ENCODE measurements at regions not wholly inside any gene's neighbourhood (a gene's known extent, or its start where the extent isn't known, plus 50 kb on each side); places are given as distances from the start of the nearest gene placed in this dataset.

DNA sequence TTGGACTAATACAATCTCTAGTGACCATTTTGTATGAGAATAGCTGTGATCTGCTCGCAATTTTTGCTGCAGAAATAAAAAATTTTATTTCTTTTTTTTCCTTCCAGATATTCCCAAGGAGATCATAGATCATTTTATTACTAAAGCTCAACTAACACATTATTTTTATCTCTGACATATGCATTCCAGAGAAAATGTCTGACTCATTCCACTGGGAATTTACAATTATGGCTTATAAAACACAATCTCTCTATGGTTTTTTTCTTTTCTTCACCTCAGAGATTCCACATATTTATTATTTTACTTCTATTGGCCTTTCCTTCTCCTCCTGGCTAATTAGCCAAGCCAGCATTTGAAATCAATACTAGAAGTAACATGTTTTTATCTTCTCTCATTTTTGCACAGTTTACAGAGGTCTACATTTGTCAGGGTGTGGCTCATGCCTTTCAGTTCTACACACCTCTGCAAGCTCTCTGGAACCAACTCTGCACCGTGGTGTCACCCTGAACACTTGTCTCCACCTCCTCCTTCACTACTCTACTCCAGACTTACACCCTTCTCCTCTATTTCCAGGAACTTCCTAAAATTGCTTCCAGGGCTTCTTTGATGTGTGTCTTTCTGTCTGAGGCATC, 59.8 kb upstream of the GPM6A start:
- ATAC-seq (no peak), DNase-seq (ENCODE audit: low spot score in 2 of 2) (no peak)
- H3K36me3 Mint-ChIP-seq: no peaks in the 10 kb centered on the region
- H3K27ac Mint-ChIP-seq: no peak overlapping the region
- H3K9me3 Mint-ChIP-seq: peaks cover 0 to 17% of the 10 kb centered on the region in 2 donors

DNA sequence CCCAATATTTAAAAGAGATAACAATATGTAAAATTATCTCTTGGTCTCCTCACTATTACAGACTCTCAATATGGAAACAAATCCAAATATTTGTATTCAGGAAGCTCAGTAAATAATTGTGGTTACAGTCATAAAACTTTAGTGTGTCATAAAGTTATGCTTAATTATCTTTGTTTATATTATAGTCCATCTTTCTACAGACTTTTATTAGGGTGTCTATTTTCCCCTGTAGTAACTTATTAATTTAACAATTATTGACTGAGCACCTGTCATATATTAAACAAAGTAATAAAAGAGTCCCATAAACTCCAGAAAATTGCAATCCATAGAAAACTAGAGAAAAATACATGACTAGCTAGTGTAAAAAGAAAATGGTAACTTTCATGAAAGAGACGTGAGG, 61.6 kb upstream of the GPM6A start:
- no peaks in the 10 kb centered on the region for H3K36me3 Mint-ChIP-seq
- DNase-seq (ENCODE audit: low spot score in 2 of 2) (no peak), ATAC-seq (no peak)
- H3K27ac Mint-ChIP-seq: no peak overlapping the region
- H3K9me3 Mint-ChIP-seq: peaks cover 9 to 13% of the 10 kb centered on the region in 2 donors

DNA sequence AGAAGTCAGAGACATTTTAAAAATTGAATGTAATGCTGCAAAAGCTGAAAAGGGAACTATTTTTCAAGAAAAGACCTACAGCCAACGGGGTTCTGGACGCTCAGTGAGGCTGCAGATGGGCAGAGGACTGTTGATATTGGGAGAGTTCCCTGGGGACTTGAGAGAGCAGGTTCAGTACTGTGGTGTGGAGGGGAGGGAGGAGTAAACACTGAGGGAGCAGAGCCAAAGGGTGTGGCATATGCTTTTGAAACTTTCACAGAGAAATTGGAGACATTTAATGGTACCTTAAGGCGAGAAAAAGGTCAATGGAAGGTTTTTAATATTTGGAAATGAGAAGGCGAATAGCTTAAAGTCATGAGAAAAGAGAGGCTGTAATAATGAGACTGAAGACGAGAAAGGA, 62.2 kb upstream of the GPM6A start:
- no peak for ATAC-seq
- H3K27ac Mint-ChIP-seq: no peak overlapping the region

DNA sequence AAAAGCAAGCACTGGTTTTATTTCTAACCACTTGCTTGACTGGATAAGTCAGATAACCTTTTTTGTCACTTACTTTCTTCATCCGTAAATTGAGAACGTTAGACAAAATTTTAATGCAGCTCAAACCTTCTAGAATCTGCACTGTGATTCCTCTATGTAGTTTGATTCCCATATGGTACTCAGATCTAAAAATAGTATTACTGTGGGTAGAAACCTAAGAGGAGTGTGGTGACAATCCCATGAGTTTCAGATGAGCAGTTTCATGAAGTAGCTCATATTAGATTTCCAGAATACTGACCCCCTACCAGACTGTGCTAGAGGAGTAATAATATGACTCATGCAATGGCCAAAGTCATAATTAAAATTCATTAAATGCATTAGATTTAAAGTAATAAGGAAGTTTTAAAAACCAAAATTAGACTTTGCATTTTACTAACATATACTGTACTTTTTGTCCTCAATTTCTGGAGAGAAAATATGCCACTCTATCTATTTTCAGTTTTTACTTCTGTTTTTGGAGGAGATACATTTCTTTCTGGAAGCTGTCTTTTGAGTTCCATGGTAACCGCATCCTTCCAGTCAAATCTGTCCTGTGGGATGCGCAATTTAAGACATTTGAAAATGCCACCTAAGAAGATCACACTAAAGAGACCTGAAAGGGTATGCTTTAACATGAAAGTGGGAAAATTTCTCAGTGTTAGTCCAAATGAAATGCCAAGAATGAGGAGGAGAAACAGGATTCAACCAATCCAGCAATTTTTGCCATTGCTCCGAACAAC, 64.1 kb upstream of the GPM6A start:
- Mint-ChIP-seq H3K36me3 (no peaks in the 10 kb centered on the region), H3K27ac (no peak overlapping the region), H3K9me3 (peaks cover 16 to 17% of the 10 kb centered on the region in 2 donors)
- ATAC-seq: no peak
- no peak for DNase-seq (ENCODE audit: low spot score in 2 of 2)

More for the DNA sequence above, 62.2 kb upstream of the GPM6A start:
- H3K9me3 Mint-ChIP-seq: peaks cover 15 to 18% of the 10 kb centered on the region in 2 donors
- H3K36me3 Mint-ChIP-seq: no peaks in the 10 kb centered on the region
- DNase-seq (ENCODE audit: low spot score in 2 of 2): no peak

DNA sequence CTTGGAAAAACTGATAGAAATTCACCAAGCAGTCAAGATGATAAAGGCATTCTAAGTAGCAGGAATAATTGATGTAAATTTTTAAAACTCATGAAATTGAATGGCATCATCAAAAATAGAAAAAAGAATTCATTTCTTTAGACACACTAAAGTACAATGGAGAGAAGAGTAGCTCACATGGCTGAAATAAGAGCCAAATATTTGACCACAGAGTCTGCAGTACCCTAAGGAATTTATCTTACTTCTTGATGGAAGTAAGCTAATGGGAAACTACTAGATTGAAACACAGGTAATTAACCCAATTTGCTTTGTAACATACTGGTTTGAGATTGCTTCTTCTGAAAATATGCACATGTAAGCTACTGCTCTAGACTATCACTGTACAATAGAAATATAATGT, 70.8 kb upstream of the GPM6A start:
- no peak for ATAC-seq

DNA sequence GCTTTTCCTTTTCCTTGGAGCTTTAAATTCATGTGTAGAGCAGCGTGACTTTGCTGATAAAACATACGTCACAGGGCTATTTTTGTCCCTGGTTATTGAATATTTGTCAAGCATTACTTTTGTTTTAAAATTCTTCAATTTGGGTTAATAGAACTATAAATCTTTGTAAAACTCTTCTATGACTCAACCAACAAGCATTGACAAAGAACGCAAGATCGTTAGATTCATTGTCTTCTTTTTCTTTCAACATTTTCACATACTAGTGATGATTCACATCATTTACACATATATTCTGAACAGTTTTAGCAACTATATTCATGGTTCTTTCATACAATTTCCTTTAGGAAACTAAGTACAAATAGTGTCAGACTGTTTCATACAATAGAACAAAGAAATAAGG, 72.0 kb upstream of the GPM6A start:
- Mint-ChIP-seq H3K27ac (no peak overlapping the region), H3K9me3 (peaks cover 4% of the 10 kb centered on the region in 2 donors), H3K36me3 (no peaks in the 10 kb centered on the region)
- no peak for ATAC-seq
- DNase-seq (ENCODE audit: low spot score in 2 of 2): no peak

More for the DNA sequence above, 70.8 kb upstream of the GPM6A start:
- Mint-ChIP-seq H3K27ac (no peak overlapping the region), H3K36me3 (no peaks in the 10 kb centered on the region), H3K9me3 (peaks cover 8% of the 10 kb centered on the region in 2 donors)
- no peak for DNase-seq (ENCODE audit: low spot score in 2 of 2)

DNA sequence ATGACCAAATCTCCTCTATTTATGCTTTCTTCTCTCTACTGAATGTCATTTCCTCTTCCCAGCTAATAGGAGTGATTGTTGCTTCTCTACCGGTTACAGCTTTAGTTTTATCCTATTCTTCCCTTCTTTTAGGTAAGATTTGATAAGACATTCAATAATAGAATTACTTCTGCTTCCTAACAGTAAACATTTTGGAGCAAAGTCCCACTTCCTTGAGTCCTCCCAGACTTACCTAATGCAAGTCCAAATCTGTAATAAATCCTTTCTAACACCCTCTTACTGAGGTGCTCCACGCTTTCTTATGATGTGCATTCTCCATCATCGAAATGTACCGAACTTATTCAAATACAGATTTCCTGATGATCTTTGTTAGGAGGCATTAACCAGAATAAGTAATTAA, 79.2 kb upstream of the GPM6A start:
- H3K36me3 Mint-ChIP-seq: no peaks in the 10 kb centered on the region
- no peaks in the 10 kb centered on the region for H3K9me3 Mint-ChIP-seq
- no peak for DNase-seq (ENCODE audit: low spot score in 2 of 2)
- H3K27ac Mint-ChIP-seq: no peak overlapping the region
- ATAC-seq: no peak

DNA sequence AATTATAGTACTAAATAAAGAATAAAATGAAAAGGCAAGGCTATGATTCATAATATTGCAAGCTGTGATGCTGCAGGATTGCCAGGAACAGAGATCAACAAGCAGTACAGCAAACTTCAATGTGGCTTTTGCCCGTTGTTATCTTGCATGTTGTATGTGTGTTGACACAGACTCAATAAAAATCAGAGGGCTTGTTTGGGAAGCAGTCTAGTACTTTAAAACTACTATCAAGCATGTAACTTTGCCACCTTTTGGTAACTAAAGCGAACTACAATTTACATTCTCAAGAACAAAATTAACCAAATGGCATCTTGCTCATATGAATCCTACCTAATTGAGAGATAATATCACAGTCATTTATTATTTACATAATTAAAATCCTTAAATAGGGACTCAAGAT, 79.8 kb upstream of the GPM6A start:
- H3K9me3 Mint-ChIP-seq: no peaks in the 10 kb centered on the region
- ATAC-seq (no peak), DNase-seq (ENCODE audit: low spot score in 2 of 2) (no peak)
- no peaks in the 10 kb centered on the region for H3K36me3 Mint-ChIP-seq
- no peak overlapping the region for H3K27ac Mint-ChIP-seq

DNA sequence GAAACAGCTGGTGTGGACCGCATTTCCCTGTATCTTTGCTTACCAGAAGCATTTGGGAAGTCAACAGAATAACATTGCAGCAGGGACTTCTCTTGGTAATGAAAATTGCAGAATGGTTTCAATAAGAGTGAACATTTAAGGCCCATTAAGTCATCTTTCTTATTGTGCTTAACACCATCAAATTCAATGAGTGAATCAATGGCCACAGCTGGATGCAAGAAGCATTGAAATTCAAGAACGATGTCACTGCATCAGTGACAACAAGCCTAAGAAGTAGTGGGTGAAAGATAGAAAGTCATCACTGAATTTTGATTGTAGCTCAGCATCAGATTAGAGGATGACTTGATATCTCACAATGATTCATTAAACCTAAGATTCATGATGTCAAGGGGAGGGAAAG, 93.9 kb upstream of the GPM6A start:
- no peaks in the 10 kb centered on the region for H3K36me3 Mint-ChIP-seq
- no peak for DNase-seq (ENCODE audit: low spot score in 2 of 2)
- H3K27ac Mint-ChIP-seq: no peak overlapping the region
- no peak for ATAC-seq
- peaks cover 0 to 4% of the 10 kb centered on the region in 2 donors for H3K9me3 Mint-ChIP-seq

DNA sequence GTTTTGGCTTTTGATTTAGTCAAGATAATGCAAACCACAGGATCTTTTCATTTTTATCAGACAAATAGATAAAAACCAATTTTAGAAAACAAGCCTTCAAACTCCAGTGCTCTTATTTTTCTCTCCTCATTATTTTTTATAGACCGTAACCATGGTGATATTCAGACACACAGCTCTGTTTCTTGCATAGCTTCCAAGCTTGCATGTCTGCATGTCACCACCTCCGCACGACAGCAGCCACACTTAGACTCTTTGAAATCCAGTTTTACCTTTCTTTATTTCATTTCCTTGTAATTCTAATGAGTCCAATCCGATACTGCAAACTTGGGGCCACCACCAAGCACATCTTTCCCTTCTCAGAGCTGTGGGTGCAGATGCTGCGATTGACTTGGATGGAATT, 94.3 kb upstream of the GPM6A start:
- H3K9me3 Mint-ChIP-seq: peaks cover 0 to 3% of the 10 kb centered on the region in 2 donors
- no peak for DNase-seq (ENCODE audit: low spot score in 2 of 2)
- no peaks in the 10 kb centered on the region for H3K36me3 Mint-ChIP-seq
- no peak for ATAC-seq
- H3K27ac Mint-ChIP-seq: no peak overlapping the region

DNA sequence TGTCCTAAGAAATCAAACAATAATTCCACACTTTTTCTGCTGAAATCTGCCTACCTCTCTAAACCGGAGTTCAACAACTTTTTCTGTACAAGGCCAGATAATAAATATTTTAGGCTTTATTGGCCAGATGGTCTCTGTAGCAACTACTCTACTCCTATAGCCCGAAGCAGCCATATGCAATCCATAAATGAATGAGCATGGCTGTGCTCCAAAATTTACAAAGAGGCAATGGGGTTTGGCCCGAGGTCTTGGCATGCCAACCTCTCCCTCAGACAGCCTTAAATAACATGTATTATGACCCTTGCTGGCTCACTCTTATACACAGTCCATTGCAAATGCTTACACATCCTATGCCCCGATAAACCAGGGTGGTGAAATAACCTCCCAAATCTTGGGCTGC, 98.6 kb upstream of the GPM6A start:
- H3K36me3 Mint-ChIP-seq: no peaks in the 10 kb centered on the region
- H3K27ac Mint-ChIP-seq: no peak overlapping the region
- H3K9me3 Mint-ChIP-seq: no peaks in the 10 kb centered on the region
- no peak for DNase-seq (ENCODE audit: low spot score in 2 of 2)
- no peak for ATAC-seq

DNA sequence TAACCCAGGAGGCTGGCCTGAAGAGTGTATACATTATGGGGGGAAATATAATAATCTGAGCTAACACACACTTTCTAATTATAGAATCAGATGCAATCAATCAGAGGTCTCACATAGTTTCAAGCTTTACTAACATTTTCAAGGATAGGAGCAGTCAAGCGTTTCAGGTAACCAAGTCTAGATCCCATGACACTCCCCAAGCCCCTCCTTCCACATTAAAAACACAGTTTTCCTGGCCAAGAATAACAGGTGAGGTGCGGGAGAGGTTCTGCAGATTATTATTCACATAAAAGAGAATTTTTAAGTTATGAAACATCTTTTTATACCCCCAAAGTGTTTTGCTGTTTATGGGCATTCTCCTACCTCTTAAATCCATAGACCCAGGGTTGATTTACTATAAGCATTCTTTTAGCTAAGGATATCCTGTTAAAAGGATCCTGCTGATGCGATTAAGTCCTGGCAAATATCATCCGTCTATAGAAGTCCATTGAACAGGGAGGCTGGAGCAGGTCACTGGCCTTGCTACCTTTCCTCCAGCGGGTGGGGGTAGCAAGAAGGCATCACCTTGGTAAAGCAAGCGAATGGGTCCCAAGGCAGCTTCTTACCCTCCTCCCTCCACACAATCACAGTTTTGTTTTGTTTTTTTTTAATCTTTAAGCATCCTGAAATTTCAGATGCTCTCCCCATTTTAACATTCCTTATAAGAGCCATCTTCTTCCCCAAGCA, 104.7 kb upstream of the GPM6A start:
- Mint-ChIP-seq H3K36me3 (no peaks in the 10 kb centered on the region), H3K9me3 (no peaks in the 10 kb centered on the region), H3K27ac (no peak overlapping the region)
- DNase-seq (ENCODE audit: low spot score in 2 of 2): no peak
- ATAC-seq: no peak

DNA sequence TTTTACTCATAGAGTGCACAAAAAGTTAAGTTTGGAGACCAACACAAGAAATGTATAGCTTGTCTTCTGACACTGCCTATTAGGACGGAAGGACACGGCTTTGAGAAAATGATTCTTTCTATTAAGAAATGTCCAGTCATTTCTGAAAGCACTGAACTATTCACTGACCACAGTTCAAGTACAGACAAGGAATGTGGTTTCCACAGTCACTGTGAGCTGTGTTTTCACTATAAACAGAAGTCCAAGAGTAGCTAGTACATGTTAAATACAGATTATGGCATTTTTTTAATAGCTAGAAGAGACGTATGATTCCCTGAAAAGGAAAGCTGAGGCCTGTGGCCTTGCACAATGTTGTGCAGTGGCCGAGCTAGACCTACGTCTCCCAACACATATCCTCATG, 115.1 kb upstream of the GPM6A start:
- Mint-ChIP-seq H3K9me3 (peaks cover 0 to 4% of the 10 kb centered on the region in 2 donors), H3K36me3 (no peaks in the 10 kb centered on the region), H3K27ac (no peak overlapping the region)
- ATAC-seq: no peak
- DNase-seq (ENCODE audit: low spot score in 2 of 2): no peak

DNA sequence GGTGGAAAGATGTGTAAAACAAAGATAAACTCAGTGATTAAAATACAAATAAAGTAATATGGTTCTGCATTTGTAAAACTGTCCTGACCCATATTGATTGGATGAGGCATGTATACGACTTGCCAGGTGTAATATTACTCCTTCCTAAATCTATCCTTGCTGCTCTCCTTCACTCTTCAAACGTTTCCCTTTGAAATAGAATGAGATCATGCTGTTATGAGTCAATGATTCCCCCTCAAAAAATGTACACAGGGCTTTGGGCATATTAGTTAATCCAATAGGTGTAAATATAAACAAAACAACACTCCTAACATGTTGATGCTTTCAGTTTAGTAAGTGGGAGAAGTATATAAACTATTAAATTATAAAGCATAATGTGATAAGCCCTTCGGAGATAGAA, 117.4 kb upstream of the GPM6A start:
- Mint-ChIP-seq H3K27ac (no peak overlapping the region), H3K36me3 (no peaks in the 10 kb centered on the region), H3K9me3 (no peaks in the 10 kb centered on the region)
- DNase-seq (ENCODE audit: low spot score in 2 of 2): no peak
- ATAC-seq: no peak

DNA sequence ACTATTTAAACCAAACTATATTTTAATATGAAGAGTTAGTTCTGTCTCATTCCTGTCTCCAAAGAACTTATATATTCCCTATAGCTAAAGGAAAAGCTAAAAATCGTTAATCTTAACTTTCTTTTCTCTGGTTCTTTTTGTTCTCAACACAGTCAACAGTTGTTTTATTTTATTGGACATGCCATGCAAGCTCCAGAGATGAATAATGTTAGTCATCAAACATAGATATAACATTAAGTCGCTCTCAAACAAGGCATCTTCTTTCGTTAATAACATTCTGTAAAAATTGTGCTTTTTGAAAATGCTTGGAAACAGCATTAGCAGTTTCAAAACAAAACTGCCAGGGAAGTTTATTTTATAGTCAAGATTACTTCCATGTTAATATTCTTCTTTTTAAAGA, 117.9 kb upstream of the GPM6A start:
- DNase-seq (ENCODE audit: low spot score in 2 of 2): no peak
- ATAC-seq: no peak
- Mint-ChIP-seq H3K36me3 (no peaks in the 10 kb centered on the region), H3K27ac (no peak overlapping the region), H3K9me3 (no peaks in the 10 kb centered on the region)

DNA sequence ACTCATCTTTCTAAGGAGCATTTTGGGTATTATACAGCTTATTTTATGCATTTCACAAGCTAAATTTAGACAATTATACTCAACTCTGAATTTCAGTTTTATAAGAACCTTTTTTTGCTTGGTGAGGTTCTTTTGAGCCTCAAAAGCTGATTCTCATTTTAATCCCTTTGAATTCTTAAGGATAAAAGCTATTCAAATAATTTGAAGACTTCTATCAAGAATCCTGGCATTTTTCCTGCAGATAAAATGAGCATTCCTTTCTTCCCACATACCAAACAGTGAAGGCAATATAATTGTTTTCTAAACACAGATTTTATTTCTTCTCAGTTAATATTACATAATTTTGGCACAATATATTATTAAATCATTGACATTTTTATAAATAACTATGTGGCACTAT, 118.4 kb upstream of the GPM6A start:
- DNase-seq (ENCODE audit: low spot score in 2 of 2) (no peak), ATAC-seq (no peak)
- Mint-ChIP-seq H3K27ac (no peak overlapping the region), H3K9me3 (no peaks in the 10 kb centered on the region), H3K36me3 (no peaks in the 10 kb centered on the region)

DNA sequence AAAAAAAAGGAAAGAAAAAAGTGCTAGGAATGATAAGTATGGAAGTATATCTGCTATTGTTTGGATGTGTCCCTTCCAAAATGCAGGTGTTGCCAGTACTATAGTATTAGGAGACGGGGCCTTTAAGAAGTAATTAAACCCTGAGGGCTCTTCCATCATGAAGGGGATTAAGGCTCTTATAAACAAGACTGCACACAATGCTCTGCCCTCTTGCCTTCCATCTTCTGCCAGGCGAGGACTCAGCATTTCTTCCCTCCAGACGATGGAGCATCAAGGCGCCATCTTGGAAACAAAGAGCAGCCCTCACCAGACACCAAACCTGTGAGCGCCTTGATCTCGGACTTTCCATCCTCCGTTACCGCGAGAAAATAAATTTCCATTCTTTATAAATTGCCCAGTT, 120.1 kb upstream of the GPM6A start:
- no peaks in the 10 kb centered on the region for H3K9me3 Mint-ChIP-seq

DNA sequence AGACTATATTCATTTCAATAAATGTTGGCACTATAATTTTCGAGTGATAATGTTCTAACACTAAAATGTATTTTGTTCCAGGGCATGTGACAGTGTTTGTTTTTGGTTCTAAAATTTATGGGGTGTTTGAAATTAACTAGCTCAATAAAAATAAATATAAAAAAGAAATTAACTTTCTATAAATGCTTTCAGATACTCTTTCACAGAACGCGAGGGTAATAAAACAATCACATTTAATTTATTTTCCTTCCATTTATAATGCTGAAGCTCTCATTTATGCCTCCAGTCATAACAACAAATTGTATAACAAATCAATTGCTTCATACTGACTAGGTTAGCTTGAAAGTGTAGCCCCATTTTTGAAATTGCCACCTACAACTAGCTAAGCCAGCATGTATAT, 122.4 kb upstream of the GPM6A start:
- H3K36me3 Mint-ChIP-seq: no peaks in the 10 kb centered on the region
- no peak for ATAC-seq
- no peaks in the 10 kb centered on the region for H3K9me3 Mint-ChIP-seq

More for the DNA sequence above, 120.1 kb upstream of the GPM6A start:
- DNase-seq (ENCODE audit: low spot score in 2 of 2): no peak
- ATAC-seq: no peak
- H3K27ac Mint-ChIP-seq: no peak overlapping the region
- H3K36me3 Mint-ChIP-seq: no peaks in the 10 kb centered on the region

More for the DNA sequence above, 122.4 kb upstream of the GPM6A start:
- no peak overlapping the region for H3K27ac Mint-ChIP-seq
- no peak for DNase-seq (ENCODE audit: low spot score in 2 of 2)

Data from activated naive CD4-positive, alpha-beta T cell treated with anti-CD3 and anti-CD28 coated beads, Interleukin-2, amount 50 U/mL, for 72 hours (primary cell).